Mucosa of gallbladder (tissue), 1 donor: ENCODE measurements at regions not wholly inside any gene's neighbourhood (a gene's known extent, or its start where the extent isn't known, plus 50 kb on each side); places are given as distances from the start of the nearest gene placed in this dataset.
A peak's percentile ranks its signal among the peaks of the same experiment; 100 is the strongest.

Experiments used
- DNase-seq: peaks from one replicate; pipeline ENCODE4 v3.0.0-alpha.2; 2020; ENCODE audit warnings: low spot score
- donor health status: DM: no; HTN: no; CAD: no.

GRCh38 chr1:244346972-244347618, 104.6 kb downstream of the ADSS2 start:
- DNase-seq = no peak

GRCh38 chr1:244347942-244348341, 103.8 kb downstream of the ADSS2 start:
- DNase-seq = no peak

- DNase-seq = no peak
These were observed 102.6 kb downstream of the ADSS2 start for GRCh38 chr1:244349103-244349531.

- no peak for DNase-seq
These were observed 102.1 kb downstream of the ADSS2 start for GRCh38 chr1:244349581-244350001.

GRCh38 chr1:244350027-244350426, 101.7 kb downstream of the ADSS2 start:
- no peak for DNase-seq

- DNase-seq = no peak
These were observed 99.4 kb downstream of the ADSS2 start for GRCh38 chr1:244352156-244352830.

GRCh38 chr1:244353551-244354091, 98.1 kb downstream of the ADSS2 start:
- DNase-seq = peak; percentile 38

GRCh38 chr1:244354810-244355278, 96.9 kb downstream of the ADSS2 start:
- DNase-seq = no peak

- DNase-seq = no peak
These were observed 95.3 kb downstream of the ADSS2 start for GRCh38 chr1:244356376-244356775.
